Panc1 (cell line): ENCODE measurements at regions not wholly inside any gene's neighbourhood (a gene's known extent, or its start where the extent isn't known, plus 50 kb on each side); places are given as distances from the start of the nearest gene placed in this dataset.

Experiments
- ATAC-seq: fragments of 200-7000 bp; cut with Tn5 transposase; 2 replicates; pipeline ENCODE4 v1.9.1; 2020; ENCODE audit warnings: mild to moderate bottlenecking, moderate library complexity
- BruUV-seq: library from RNA; stranded (reverse); fragments of 400-500 nt; replicated peaks from 2 replicates; lab custom pipeline; 2021; lab: Mats Ljungman, UMichigan
- CTCF ChIA-PET: fragments of 300-600 bp; sonication (Branson Sonifier 250); formaldehyde crosslinking; loops from one replicate; lab custom pipeline; 2022; ENCODE audit warnings: antibody characterized with exemption; lab: Charles Lee
- POLR2A ChIA-PET: fragments of 300-600 bp; sonication (Branson Sonifier 250); formaldehyde crosslinking; loops from one replicate; lab custom pipeline; 2022; ENCODE audit warnings: antibody characterized with exemption; lab: Charles Lee
- DNase-seq: peaks from one replicate; pipeline ENCODE4 v3.0.0-alpha.2; 2010; ENCODE audit warnings: low read depth, low spot score
- H3K27ac ChIP-seq: 2 replicates; pipeline ENCODE4 v1.5.1; 2011; ENCODE audit warnings: mild to moderate bottlenecking, low read length, inconsistent platforms
- H3K27me3 ChIP-seq: fragments of 200-500 bp; sonication (Bioruptor generic); 2 replicates; pipeline ENCODE4 v1.6.0; 2014; ENCODE audit warnings: low read length, inconsistent platforms; ENCODE audit not compliant: control insufficient read depth, insufficient read depth
- H3K36me3 ChIP-seq: fragments of 200-500 bp; sonication (Bioruptor generic); 2 replicates; pipeline ENCODE4 v1.5.1; 2014; ENCODE audit warnings: inconsistent platforms, mild to moderate bottlenecking, low read length, moderate library complexity; ENCODE audit not compliant: control insufficient read depth, insufficient read depth
- H3K4me1 ChIP-seq: 2 replicates; pipeline ENCODE4 v1.5.1; 2011; ENCODE audit warnings: inconsistent platforms, mild to moderate bottlenecking, low read length, moderate library complexity; ENCODE audit not compliant: control insufficient read depth, insufficient read depth
- H3K4me3 ChIP-seq, 2 experiments: 2 replicates each; pipeline ENCODE4 v1.5.1; 2011 to 2012; ENCODE audit warnings: low read depth in 2 of 2, low read length in 2 of 2, mild to moderate bottlenecking in 2 of 2, inconsistent platforms in 1 of 2, moderate library complexity in 1 of 2
- H3K9me3 ChIP-seq: fragments of 200-500 bp; sonication (Bioruptor generic); 2 replicates; pipeline ENCODE4 v1.5.1; 2014; ENCODE audit warnings: low read depth, mild to moderate bottlenecking, inconsistent platforms, low read length, moderate library complexity; ENCODE audit not compliant: control insufficient read depth, insufficient read depth
- CTCF ChIP-seq: fragments of 450-650 bp; IDR thresholded peaks from 2 replicates; pipeline ENCODE4 v1.5.1; 2017; ENCODE audit warnings: mild to moderate bottlenecking
- POLR2AphosphoS5 ChIP-seq: IDR thresholded peaks from 2 replicates; pipeline ENCODE4 v1.6.1; 2012; ENCODE audit warnings: mild to moderate bottlenecking, low read depth, low read length, moderate library complexity
- REST ChIP-seq, 2 experiments: IDR thresholded peaks; 2 replicates each; pipeline ENCODE4 v1.6.1; 2011 to 2012; ENCODE audit warnings: low read depth in 2 of 2, control low read depth in 1 of 2, low read length in 1 of 2, mild to moderate bottlenecking in 1 of 2, moderate library complexity in 1 of 2; ENCODE audit not compliant: insufficient read depth in 1 of 2
- SIN3A ChIP-seq: IDR thresholded peaks from 2 replicates; pipeline ENCODE4 v1.6.1; 2012; ENCODE audit warnings: low read depth, mild to moderate bottlenecking, low read length, moderate library complexity, borderline replicate concordance; ENCODE audit not compliant: insufficient read depth
- TCF7L2 ChIP-seq: IDR thresholded peaks from 2 replicates; pipeline ENCODE4 v1.6.1; 2011; ENCODE audit warnings: mild to moderate bottlenecking, low read depth, low read length, inconsistent platforms
- in situ Hi-C: cut with HindIII; loops from 2 replicates; pipeline ENCODE4 v1.10.0; 2016; ENCODE audit warnings: low sequenced_read_pairs, low pct_unique_long_range_greater_than_20kb
- intact Hi-C: fragments of 100-400 bp; cut with micrococcal nuclease; formaldehyde crosslinking; loops from one replicate; pipeline ENCODE4 v1.10.0; 2022; ENCODE audit not compliant: unreplicated experiment

- intact Hi-C loops = loop anchor here (5.0 kb wide), 1 partner anchor 514 kb away; no protein-coding TSS in a partner anchor
- DNase-seq (no peak), ATAC-seq (no peak)
- no TSS peak for BruUV-seq
- Histone ChIP-seq H3K4me1 (no peaks in the 10 kb centered on the region), H3K27ac (no peak overlapping the region), H3K27me3 (no peaks in the 10 kb centered on the region), H3K36me3 (no peaks in the 10 kb centered on the region), H3K4me3 (no peak overlapping the region), H3K9me3 (no peaks in the 10 kb centered on the region)
- ChIA-PET POLR2A (no interaction called here), CTCF (no interaction called here)
- in situ Hi-C loops = no loop called here
- TF ChIP-seq POLR2AphosphoS5 (no peak), SIN3A (no peak), CTCF (no peak), TCF7L2 (no peak), REST (IDR thresholded peaks at IDR 0.05; ENCODE audit: insufficient read depth in 1 of 2, low read depth in 2 of 2, low read length in 1 of 2) (no peak)
Measured at GRCh38 chr5:34487956-34488355, 168.2 kb upstream of the RAI14 start.

GRCh38 chr5:34488984-34489383, 167.1 kb upstream of the RAI14 start:
- TF ChIP-seq POLR2AphosphoS5 (no peak), CTCF (no peak), REST (IDR thresholded peaks at IDR 0.05; ENCODE audit: insufficient read depth in 1 of 2, low read depth in 2 of 2, low read length in 1 of 2) (no peak), SIN3A (no peak)
- POLR2A ChIA-PET = no interaction called here
- intact Hi-C loops (loop anchor here (5.0 kb wide), 1 partner anchor 513 kb away; no protein-coding TSS in a partner anchor), in situ Hi-C loops (no loop called here)
- H3K36me3 ChIP-seq = no peaks in the 10 kb centered on the region
- H3K4me3 ChIP-seq = no peak overlapping the region
- no peaks in the 10 kb centered on the region for H3K9me3 ChIP-seq
- CTCF ChIA-PET = interaction anchor here (0.7 kb wide), 1 partner anchor 99 kb away, joined by 3 read pairs; no protein-coding TSS in a partner anchor
- ATAC-seq (no peak), DNase-seq (no peak)
- H3K4me1 ChIP-seq = no peaks in the 10 kb centered on the region
- H3K27me3 ChIP-seq = no peaks in the 10 kb centered on the region
- H3K27ac ChIP-seq = no peak overlapping the region
- no TSS peak for BruUV-seq
